Heart right ventricle (tissue), 16 donors: ENCODE measurements at regions not wholly inside any gene's neighbourhood (a gene's known extent, or its start where the extent isn't known, plus 50 kb on each side); places are given as distances from the start of the nearest gene placed in this dataset.

ENCODE experiments used
- ATAC-seq, 8 donors: fragments of 200-7000 bp; cut with Tn5 transposase; one replicate each; pipeline ENCODE4 v1.9.1; 2020; ENCODE audit warnings: mild to moderate bottlenecking in 8 of 8, moderate library complexity in 8 of 8, moderate number of reproducible peaks in 1 of 8
- DNase-seq, 2 donors: peaks; one replicate each; pipeline ENCODE4 v3.0.0-alpha.2; 2020
- H3K27ac ChIP-seq, 10 donors: fragments of 200-600 bp; sonication (generic) in 2 of 10; one replicate each; pipeline versions ENCODE4 v1.5.0 to v1.8.0; 2020 to 2022; ENCODE audit warnings: mild to moderate bottlenecking in 3 of 10
- H3K27me3 ChIP-seq, 7 donors: fragments of 200-600 bp; one replicate each; pipeline ENCODE4 v1.8.0; 2021 to 2022; ENCODE audit warnings: mild to moderate bottlenecking in 2 of 7
- H3K36me3 ChIP-seq, 9 donors: fragments of 200-600 bp; sonication (generic) in 1 of 9; one replicate each; pipeline versions ENCODE4 v1.5.0 to v1.8.0; 2020 to 2022; ENCODE audit warnings: mild to moderate bottlenecking in 2 of 9
- H3K4me1 ChIP-seq, 9 donors: fragments of 200-600 bp; sonication (generic) in 1 of 9; one replicate each; pipeline versions ENCODE4 v1.5.0 to v1.8.0; 2020 to 2022; ENCODE audit warnings: mild to moderate bottlenecking in 4 of 9
- H3K4me3 ChIP-seq, 10 donors: fragments of 200-600 bp; sonication (generic) in 2 of 10; one replicate each; pipeline versions ENCODE4 v1.5.0 to v1.8.0; 2020 to 2022; ENCODE audit warnings: mild to moderate bottlenecking in 7 of 10, moderate library complexity in 2 of 10
- H3K9me3 ChIP-seq, 11 donors: fragments of 200-600 bp in 10 of 11; sonication (generic) in 2 of 11; one replicate each; pipeline versions ENCODE4 v1.5.0 to v1.8.0; 2013 to 2022; ENCODE audit warnings: mild to moderate bottlenecking in 2 of 11, control low read depth in 1 of 11, moderate library complexity in 1 of 11
- WGBS, 2 donors: extraction: QIAGEN DNeasy Blood & Tissue Kit; methylation state at CpG; one replicate each; pipeline ENCODE4 v1.1.7; 2013; ENCODE audit warnings: inconsistent platforms in 1 of 2; 5-methylcytosine and 5-hydroxymethylcytosine counted together
- intact Hi-C, 10 donors: fragments of 100-400 bp; cut with DNase I; formaldehyde crosslinking; loops; one replicate each; pipeline versions ENCODE4 v1.11.1 to v1.14.2; 2022
- TF ChIP-seq, protein P1 (sequence below), 9 donors: fragments of 200-600 bp; sonication (generic) in 2 of 9; IDR thresholded peaks; one replicate each; pipeline versions ENCODE4 v1.5.0 to v1.8.0; 2021 to 2022; ENCODE audit warnings: antibody characterized with exemption in 9 of 9, mild to moderate bottlenecking in 5 of 9, moderate library complexity in 1 of 9
- donor health status: Arrhythmogenic right ventricular cardiomyopathy.
- donor health status: ischemic (EF 13 %, LVEDD 7.1; RV severe dilation, severe dysfunction).
- donor health status: healthy with polysubstance abuse.
- donor health status: DM: no; HTN: yes; CAD: no.
- donor health status: DM: no; HTN: no; CAD: no.
- donor health status: ischemic (EF 25% LVEDD 6.9; RV normal size, moderate dysfunction).
- donor health status: ischemic (EF 25% LVEDD 5.7; RV mildly dilated, moderate dysfunction).
- donor health status: healthy.
- donor health status: DM: yes; HTN: yes; CAD: no.
- donor health status: Ischemic cardiomyopathy.
- donor health status: ischemic (EF 35%, LVEDD 5.7; RV mildly dilated, moderate dysfunction).
- donor health status: nonischemic (EF 11% LVEDD 7.7; RV severe dilation, severe dysfunction).
- donor health status: DM: yes; HTN: yes; CAD: no.
- donor health status: PGD.
- donor health status: ischemic (EF 29% LVEDD 5.4; RV normal size, mild dysfunction).
- donor health status: nonischemic (EF 23%, LVEDD 6.1; RV moderate dilation, normal function).

DNA sequence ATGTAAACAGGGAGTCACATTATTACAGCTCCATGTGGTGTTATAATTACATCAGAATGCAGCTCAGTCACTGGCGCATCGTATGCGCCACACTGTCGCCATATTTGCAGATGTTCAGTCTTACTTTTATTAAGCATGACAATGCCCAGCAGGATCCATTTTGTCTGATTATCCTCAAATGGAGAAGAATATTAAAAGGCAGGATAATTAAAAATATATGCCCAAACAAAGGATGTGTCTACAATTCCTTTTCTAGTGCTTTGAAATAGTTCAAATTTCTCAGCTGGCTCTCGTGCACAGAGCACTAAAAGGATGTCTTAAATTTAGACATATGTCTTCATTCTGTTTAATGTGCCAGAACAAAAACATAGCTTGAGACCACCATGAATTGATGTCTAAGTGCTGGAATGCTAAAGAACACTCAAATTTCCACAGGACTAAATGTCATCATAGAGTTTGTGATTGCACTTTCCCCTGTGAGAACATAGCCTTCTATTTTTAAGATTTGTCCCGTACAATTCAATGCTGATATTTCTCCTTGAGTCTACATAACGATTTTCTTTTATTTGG, 168.0 kb downstream of the DKK1 start:
- no peak overlapping the region for H3K4me3 ChIP-seq
- H3K27me3 ChIP-seq = no peaks in the 10 kb centered on the region
- intact Hi-C loops = no loop called here
- ATAC-seq (no peak), DNase-seq (no peak)
- H3K36me3 ChIP-seq = no peaks in the 10 kb centered on the region
- no peaks in the 10 kb centered on the region for H3K4me1 ChIP-seq
- 84 to 91% methylated on average over 7 of the region's 7 CpGs for WGBS, 2 donors
- no peaks in the 10 kb centered on the region for H3K9me3 ChIP-seq
- no peak overlapping the region for H3K27ac ChIP-seq
- TF ChIP-seq, protein P1, sequence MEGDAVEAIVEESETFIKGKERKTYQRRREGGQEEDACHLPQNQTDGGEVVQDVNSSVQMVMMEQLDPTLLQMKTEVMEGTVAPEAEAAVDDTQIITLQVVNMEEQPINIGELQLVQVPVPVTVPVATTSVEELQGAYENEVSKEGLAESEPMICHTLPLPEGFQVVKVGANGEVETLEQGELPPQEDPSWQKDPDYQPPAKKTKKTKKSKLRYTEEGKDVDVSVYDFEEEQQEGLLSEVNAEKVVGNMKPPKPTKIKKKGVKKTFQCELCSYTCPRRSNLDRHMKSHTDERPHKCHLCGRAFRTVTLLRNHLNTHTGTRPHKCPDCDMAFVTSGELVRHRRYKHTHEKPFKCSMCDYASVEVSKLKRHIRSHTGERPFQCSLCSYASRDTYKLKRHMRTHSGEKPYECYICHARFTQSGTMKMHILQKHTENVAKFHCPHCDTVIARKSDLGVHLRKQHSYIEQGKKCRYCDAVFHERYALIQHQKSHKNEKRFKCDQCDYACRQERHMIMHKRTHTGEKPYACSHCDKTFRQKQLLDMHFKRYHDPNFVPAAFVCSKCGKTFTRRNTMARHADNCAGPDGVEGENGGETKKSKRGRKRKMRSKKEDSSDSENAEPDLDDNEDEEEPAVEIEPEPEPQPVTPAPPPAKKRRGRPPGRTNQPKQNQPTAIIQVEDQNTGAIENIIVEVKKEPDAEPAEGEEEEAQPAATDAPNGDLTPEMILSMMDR (IDR thresholded peaks at IDR 0.05) = no peak

DNA sequence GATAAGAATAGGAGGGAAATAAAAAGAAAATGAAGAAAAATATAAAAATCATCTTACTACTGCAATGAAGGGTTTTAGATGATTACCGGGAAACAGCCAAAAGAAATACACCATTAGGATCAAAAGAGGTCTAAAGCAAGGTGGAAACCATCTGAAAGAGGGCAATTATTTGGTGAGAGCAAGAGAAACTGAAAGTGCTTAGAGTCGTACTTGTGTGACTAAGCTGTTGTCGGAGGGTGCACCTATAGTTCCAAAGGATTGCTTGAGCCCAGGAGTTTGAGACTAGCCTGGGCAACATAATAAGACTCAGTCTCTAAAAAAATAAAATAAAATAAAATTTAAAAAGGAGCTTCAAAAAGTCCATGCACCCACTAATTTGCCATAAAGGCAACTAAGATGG, 169.5 kb downstream of the DKK1 start:
- Histone ChIP-seq H3K27me3 (no peaks in the 10 kb centered on the region), H3K4me1 (no peaks in the 10 kb centered on the region), H3K27ac (no peak overlapping the region), H3K36me3 (no peaks in the 10 kb centered on the region), H3K9me3 (no peaks in the 10 kb centered on the region), H3K4me3 (no peak overlapping the region)
- DNase-seq = no peak
- ATAC-seq = no peak
- intact Hi-C loops = no loop called here
- 89 to 93% methylated on average over 3 of the region's 3 CpGs for WGBS, 2 donors
- TF ChIP-seq, protein P1 (IDR thresholded peaks at IDR 0.05) = no peak

DNA sequence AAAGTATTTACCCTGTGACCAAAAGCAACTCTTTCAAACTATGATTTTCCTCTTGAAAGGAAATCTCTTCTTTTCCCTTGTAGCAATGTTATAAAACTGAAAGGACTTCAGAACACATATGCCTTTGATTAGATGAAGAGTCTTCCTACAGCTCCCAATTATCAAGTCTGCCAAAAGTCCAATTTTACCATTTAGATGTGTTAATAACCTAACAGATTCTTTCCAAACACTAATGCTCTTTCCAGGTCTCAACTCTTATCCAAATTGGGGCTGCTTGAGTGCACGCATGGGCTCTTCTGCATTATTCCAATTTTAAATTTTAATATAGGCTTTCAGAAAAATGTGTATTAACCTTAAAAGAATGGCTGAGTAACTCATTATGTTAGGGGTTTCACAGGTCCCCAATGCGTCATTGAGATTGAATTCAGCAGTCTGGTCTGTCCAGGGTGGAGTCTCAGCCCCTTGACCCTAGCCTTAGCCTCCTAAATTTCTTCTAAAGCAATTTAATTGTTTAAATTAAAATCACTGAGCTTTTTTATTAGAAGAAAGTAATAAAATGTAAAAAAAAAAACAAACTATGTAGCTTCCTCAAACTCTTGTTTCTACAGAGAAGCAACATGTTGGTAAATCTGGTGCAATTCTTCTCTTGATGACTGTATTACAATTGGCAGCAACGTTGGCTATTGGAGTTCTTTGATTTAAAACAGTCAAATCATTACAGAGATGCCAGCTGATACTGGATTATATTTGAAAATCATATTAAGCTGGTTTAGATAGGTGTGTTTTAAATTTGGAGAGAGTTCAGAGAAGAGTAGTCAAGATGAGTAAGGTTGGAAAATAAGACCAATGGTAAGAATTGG, 170.4 kb downstream of the DKK1 start:
- WGBS, 2 donors = 87 to 91% methylated on average over 3 of the region's 3 CpGs
- DNase-seq = no peak
- Histone ChIP-seq H3K27me3 (no peaks in the 10 kb centered on the region), H3K4me3 (no peak overlapping the region), H3K9me3 (no peaks in the 10 kb centered on the region), H3K27ac (no peak overlapping the region), H3K36me3 (no peaks in the 10 kb centered on the region), H3K4me1 (no peaks in the 10 kb centered on the region)
- intact Hi-C loops = loop anchor here in 5 of 10 donors (5.0 kb wide), 4 partner anchors 172 to 1497 kb away; partner anchors contain the start of gene DKK1 (in 1 of the 5)
- ATAC-seq = no peak
- TF ChIP-seq, protein P1 (IDR thresholded peaks at IDR 0.05) = no peak

DNA sequence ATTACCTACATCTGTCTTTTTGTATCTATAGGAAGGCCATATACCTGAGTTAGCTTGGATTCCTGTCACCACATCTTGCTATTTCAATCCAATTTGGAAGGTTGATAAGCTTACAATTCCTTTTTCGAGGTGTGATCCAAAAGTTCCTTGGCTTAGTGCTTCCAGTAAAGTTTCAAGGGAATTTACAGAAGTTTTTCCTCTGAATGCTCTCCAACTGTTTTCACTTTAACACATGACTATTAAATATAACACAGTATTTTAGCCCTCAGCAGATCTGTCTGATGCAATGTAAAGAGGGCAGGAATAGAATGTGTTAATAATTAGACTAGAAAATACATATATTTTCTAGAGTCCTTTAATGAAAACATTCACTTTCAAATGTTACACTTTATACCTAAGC, 171.4 kb downstream of the DKK1 start:
- no peaks in the 10 kb centered on the region for H3K9me3 ChIP-seq
- intact Hi-C loops = loop anchor here in 5 of 10 donors (5.0 kb wide), 4 partner anchors 173 to 1498 kb away; partner anchors contain the start of gene DKK1 (in 1 of the 5)
- no peaks in the 10 kb centered on the region for H3K4me1 ChIP-seq
- ATAC-seq (no peak), DNase-seq (no peak)
- no peak overlapping the region for H3K27ac ChIP-seq
- TF ChIP-seq, protein P1 (IDR thresholded peaks at IDR 0.05) = no peak
- H3K4me3 ChIP-seq = no peak overlapping the region
- 49 to 60% methylated on average over 1 of the region's 1 CpG for WGBS, 2 donors
- H3K27me3 ChIP-seq = no peaks in the 10 kb centered on the region
- H3K36me3 ChIP-seq = no peaks in the 10 kb centered on the region
